HCT116 (cell line): ENCODE measurements at regions not wholly inside any gene's neighbourhood (a gene's known extent, or its start where the extent isn't known, plus 50 kb on each side); places are given as distances from the start of the nearest gene placed in this dataset.

Experiments used
- ATAC-seq: fragments of 200-7000 bp; cut with Tn5 transposase; 2 replicates; pipeline ENCODE4 v1.9.1; 2020; ENCODE audit warnings: mild to moderate bottlenecking, moderate library complexity
- BruUV-seq: library from RNA; stranded (reverse); fragments of 400-500 nt; replicated peaks from 2 replicates; lab custom pipeline; 2021; lab: Mats Ljungman, UMichigan
- CTCF ChIA-PET: fragments of 300-600 bp; sonication (Branson Sonifier 250); formaldehyde crosslinking; loops from one replicate; lab custom pipeline; 2021; ENCODE audit warnings: antibody characterized with exemption; lab: Charles Lee
- POLR2A ChIA-PET: fragments of 300-600, 350-600 bp; sonication (Branson Sonifier 250); formaldehyde crosslinking; loops from one replicate; lab custom pipeline; 2021; ENCODE audit warnings: antibody characterized with exemption; lab: Charles Lee
- RAD21 ChIA-PET, 2 experiments: fragments of 300-600 bp; sonication (Branson Sonifier 250); formaldehyde crosslinking; loops; one replicate each; lab custom pipeline; 2023; ENCODE audit warnings: low total read pairs in 2 of 2; ENCODE audit not compliant: uncharacterized antibody in 2 of 2, unreplicated experiment in 2 of 2, low non-redundant PET in 1 of 2; lab: Charles Lee
- DNase-seq: peaks from one replicate; pipeline ENCODE4 v3.0.0-alpha.2; 2010; ENCODE audit warnings: low read depth, low spot score
- H2AFZ ChIP-seq: fragments of 200-600 bp; shearing (Covaris generic), sonication (generic); 2 replicates; pipeline ENCODE4 v1.6.1; 2017; ENCODE audit warnings: low read depth, mixed run types, mixed read lengths, antibody characterized with exemption, low read length; ENCODE audit not compliant: poor library complexity, severe bottlenecking
- H3K27ac ChIP-seq: 2 replicates; pipeline ENCODE4 v1.5.1; 2012; ENCODE audit warnings: low read depth, low read length
- H3K27me3 ChIP-seq: fragments of 200-600 bp; sonication (generic); 2 replicates; pipeline ENCODE4 v1.6.1; 2016; ENCODE audit warnings: mixed run types, low read length, mixed read lengths; ENCODE audit not compliant: insufficient read depth
- H3K36me3 ChIP-seq, 2 experiments: fragments of 200-500 bp in 1 of 2; fragments of 200-600 bp in 1 of 2; sonication (Bioruptor generic) in 1 of 2; sonication (generic) in 1 of 2; 2 replicates each; pipeline versions ENCODE4 v1.5.1 to v1.6.1; 2014 to 2016; ENCODE audit warnings: low read length in 2 of 2, inconsistent platforms in 1 of 2, mixed read lengths in 1 of 2, mixed run types in 1 of 2; ENCODE audit not compliant: insufficient read depth in 2 of 2, control insufficient read depth in 1 of 2
- H3K4me1 ChIP-seq, 2 experiments: fragments of 200-600 bp in 1 of 2; sonication (generic) in 1 of 2; 2 replicates each; pipeline versions ENCODE4 v1.5.1 to v1.6.1; 2012 to 2017; ENCODE audit warnings: low read length in 2 of 2, inconsistent platforms in 1 of 2, mild to moderate bottlenecking in 1 of 2, mixed read lengths in 1 of 2, mixed run types in 1 of 2, moderate library complexity in 1 of 2; ENCODE audit not compliant: insufficient read depth in 2 of 2, control insufficient read depth in 1 of 2
- H3K4me2 ChIP-seq: fragments of 200-600 bp; sonication (generic); 2 replicates; pipeline ENCODE4 v1.6.1; 2017; ENCODE audit warnings: mixed run types, low read length, mixed read lengths
- H3K4me3 ChIP-seq, 2 experiments: fragments of 200-600 bp in 1 of 2; sonication (generic) in 1 of 2; replicated peaks in 1 of 2; 2 replicates each; pipeline ENCODE4 v1.5.1; 2011 to 2016; ENCODE audit warnings: low read length in 2 of 2, control low read depth in 1 of 2, low read depth in 1 of 2, mild to moderate bottlenecking in 1 of 2, mixed read lengths in 1 of 2, mixed run types in 1 of 2
- H3K79me2 ChIP-seq: fragments of 200-600 bp; sonication (generic); 2 replicates; pipeline ENCODE4 v1.6.1; 2017; ENCODE audit warnings: mild to moderate bottlenecking, mixed run types, low read length, moderate library complexity, mixed read lengths; ENCODE audit not compliant: insufficient read depth
- H3K9ac ChIP-seq: fragments of 200-600 bp; sonication (generic); 2 replicates; pipeline ENCODE4 v1.6.1; 2016; ENCODE audit warnings: low read length, mixed read lengths
- H3K9me2 ChIP-seq: fragments of 200-600 bp; sonication (generic), shearing (Covaris generic); 2 replicates; pipeline ENCODE4 v1.6.1; 2017; ENCODE audit warnings: mixed run types, mild to moderate bottlenecking, moderate library complexity; ENCODE audit not compliant: insufficient read depth
- H3K9me3 ChIP-seq, 2 experiments: fragments of 200-500 bp in 1 of 2; fragments of 200-600 bp in 1 of 2; sonication (Bioruptor generic) in 1 of 2; sonication (generic) in 1 of 2; 2 replicates each; pipeline ENCODE4 v1.6.1; 2014 to 2017; ENCODE audit warnings: low read length in 2 of 2, mixed read lengths in 2 of 2, inconsistent platforms in 1 of 2, low read depth in 1 of 2, mild to moderate bottlenecking in 1 of 2, mixed run types in 1 of 2, moderate library complexity in 1 of 2; ENCODE audit not compliant: control insufficient read depth in 1 of 2, insufficient read depth in 1 of 2
- H4K20me1 ChIP-seq: fragments of 200-600 bp; sonication (generic), shearing (Covaris generic); 2 replicates; pipeline ENCODE4 v1.6.1; 2017; ENCODE audit warnings: mixed run types, mild to moderate bottlenecking, moderate library complexity; ENCODE audit not compliant: insufficient read depth
- ATF3 ChIP-seq: IDR thresholded peaks from 2 replicates; pipeline ENCODE4 v1.6.1; 2012
- CEBPB ChIP-seq: IDR thresholded peaks from 2 replicates; pipeline ENCODE4 v1.6.1; 2012; ENCODE audit warnings: low read depth
- CTCF ChIP-seq, 3 experiments: fragments of 200-600 bp in 1 of 3; sonication (generic) in 1 of 3; IDR thresholded peaks in 2 of 3; conservative IDR thresholded peaks in 1 of 3; 2 replicates each; pipeline ENCODE4 v1.5.1; 2012 to 2017; ENCODE audit warnings: low read depth in 2 of 3, low read length in 2 of 3, antibody characterized with exemption in 1 of 3, borderline replicate concordance in 1 of 3, control low read depth in 1 of 3, mild to moderate bottlenecking in 1 of 3, mixed read lengths in 1 of 3, mixed run types in 1 of 3, moderate library complexity in 1 of 3; ENCODE audit not compliant: insufficient read depth in 1 of 3
- EGR1 ChIP-seq: IDR thresholded peaks from 2 replicates; pipeline ENCODE4 v1.6.1; 2012; ENCODE audit warnings: low read depth
- ELF1 ChIP-seq: IDR thresholded peaks from 2 replicates; pipeline ENCODE4 v1.6.1; 2012; ENCODE audit warnings: low read depth, borderline replicate concordance
- FOSL1 ChIP-seq: IDR thresholded peaks from 2 replicates; pipeline ENCODE4 v1.6.1; 2012; ENCODE audit warnings: low read depth
- POLR2AphosphoS5 ChIP-seq: IDR thresholded peaks from 2 replicates; pipeline ENCODE4 v1.6.1; 2011; ENCODE audit warnings: mild to moderate bottlenecking, low read depth, low read length, moderate library complexity
- REST ChIP-seq: IDR thresholded peaks from 2 replicates; pipeline ENCODE4 v1.6.1; 2012; ENCODE audit warnings: low read depth
- SIN3A ChIP-seq: IDR thresholded peaks from 2 replicates; pipeline ENCODE4 v1.6.1; 2012; ENCODE audit warnings: low read depth
- ZFX ChIP-seq: fragments of 450-650 bp; IDR thresholded peaks from 2 replicates; pipeline ENCODE4 v1.6.1; 2017
- ZNF274 ChIP-seq: fragments of 200-500 bp; sonication (Bioruptor generic); IDR thresholded peaks from 2 replicates; pipeline ENCODE4 v1.6.1; 2014; ENCODE audit warnings: mild to moderate bottlenecking, low read depth, low read length, inconsistent platforms
- intact Hi-C: fragments of 100-400 bp; cut with micrococcal nuclease; formaldehyde crosslinking; loops from 2 replicates; pipeline ENCODE4 v1.10.0; 2022

GRCh38 chrX:114073926-114074325 is 510.0 kb upstream of the HTR2C start:
- DNase-seq (no peak), ATAC-seq (no peak)
- Histone ChIP-seq H2AFZ (no peak overlapping the region), H3K4me2 (no peak overlapping the region), H3K4me3 (no peak overlapping the region), H3K9me2 (no peaks in the 10 kb centered on the region), H3K9ac (no peak overlapping the region), H3K4me1 (no peaks in the 10 kb centered on the region), H4K20me1 (no peaks in the 10 kb centered on the region), H3K27me3 (no peaks in the 10 kb centered on the region), H3K27ac (no peak overlapping the region), H3K79me2 (no peaks in the 10 kb centered on the region), H3K9me3 (no peaks in the 10 kb centered on the region), H3K36me3 (no peaks in the 10 kb centered on the region)
- POLR2A ChIA-PET, result no interaction called here
- BruUV-seq, result no TSS peak
- CTCF ChIA-PET, result no interaction called here
- RAD21 ChIA-PET, result no interaction called here
- no peak for TF ChIP-seq EGR1
- TF ChIP-seq ELF1, result no peak
- TF ChIP-seq FOSL1, result no peak
- no peak for TF ChIP-seq CEBPB
- no peak for TF ChIP-seq POLR2AphosphoS5
- TF ChIP-seq CTCF (IDR thresholded peaks at IDR 0.05 in 2 of 3, conservative IDR thresholded peaks at IDR 0.05 in 1 of 3; ENCODE audit: borderline replicate concordance in 1 of 3, insufficient read depth in 1 of 3, low read depth in 2 of 3, low read length in 2 of 3), result no peak
- TF ChIP-seq SIN3A, result no peak
- TF ChIP-seq ATF3, result no peak
- no peak for TF ChIP-seq ZNF274
- TF ChIP-seq REST, result no peak
- TF ChIP-seq ZFX, result no peak
- intact Hi-C loops, result no loop called here
